Endothelial cell of umbilical vein (primary cell): ENCODE measurements at regions not wholly inside any gene's neighbourhood (a gene's known extent, or its start where the extent isn't known, plus 50 kb on each side); places are given as distances from the start of the nearest gene placed in this dataset.

ENCODE experiments used
- BruUV-seq: library from RNA; stranded (reverse); fragments of 400-500 nt; replicated peaks from 2 replicates; lab custom pipeline; 2021; lab: Mats Ljungman, UMichigan
- CTCF ChIA-PET: fragments of 300-600, 350-600 bp; sonication (Branson Sonifier 250); formaldehyde crosslinking; loops from one replicate; lab custom pipeline; 2021; ENCODE audit warnings: antibody characterized with exemption, inconsistent platforms; lab: Charles Lee
- POLR2A ChIA-PET: fragments of 300-600, 350-600 bp; sonication (Branson Sonifier 250); formaldehyde crosslinking; loops from one replicate; lab custom pipeline; 2021; ENCODE audit warnings: antibody characterized with exemption, inconsistent platforms; lab: Charles Lee
- DNase-seq: peaks from one replicate; pipeline ENCODE4 v3.0.0-alpha.2; 2011; ENCODE audit warnings: low read depth, low spot score
- FAIRE-seq: peaks from 2 replicates; lab custom pipeline; 2011; peaks lifted over from hg19 to GRCh38; lab: Jason Lieb, UNC
- H2AFZ ChIP-seq: 2 replicates; pipeline ENCODE4 v1.6.0; 2012; ENCODE audit warnings: low read depth, low read length, control low read depth, inconsistent platforms
- H3K27ac ChIP-seq: 2 replicates; pipeline ENCODE4 v1.5.1; 2011; ENCODE audit warnings: low read depth, mild to moderate bottlenecking, control low read depth, low read length, moderate library complexity; ENCODE audit not compliant: insufficient read depth
- H3K27me3 ChIP-seq, 2 experiments: 2 replicates each; pipeline versions ENCODE4 v1.6.0 to v1.6.1; 2011; ENCODE audit warnings: low read length in 2 of 2, mixed read lengths in 1 of 2; ENCODE audit not compliant: control insufficient read depth in 2 of 2, insufficient read depth in 2 of 2
- H3K36me3 ChIP-seq, 2 experiments: 2 replicates in 1 of 2; 3 replicates in 1 of 2; pipeline ENCODE4 v1.5.1; 2011; ENCODE audit warnings: low read length in 2 of 2, mild to moderate bottlenecking in 1 of 2, moderate library complexity in 1 of 2; ENCODE audit not compliant: control insufficient read depth in 2 of 2, insufficient read depth in 2 of 2; ENCODE audit errors: extremely low read depth in 1 of 2
- H3K4me1 ChIP-seq: 3 replicates; pipeline ENCODE4 v1.5.1; 2011; ENCODE audit warnings: mild to moderate bottlenecking, low read length; ENCODE audit not compliant: control insufficient read depth, insufficient read depth; ENCODE audit errors: extremely low read depth
- H3K4me2 ChIP-seq: 2 replicates; pipeline ENCODE4 v1.6.1; 2011; ENCODE audit warnings: low read length, control low read depth, mixed read lengths; ENCODE audit not compliant: insufficient read depth
- H3K4me3 ChIP-seq, 3 experiments: fragments of 200-600 bp in 1 of 3; sonication (generic), shearing (Covaris generic) in 1 of 3; replicated peaks in 1 of 3; 2 replicates each; pipeline ENCODE4 v1.5.1; 2011 to 2016; ENCODE audit warnings: control low read depth in 3 of 3, low read length in 3 of 3, mild to moderate bottlenecking in 2 of 3, inconsistent platforms in 1 of 3, low read depth in 1 of 3, moderate library complexity in 1 of 3; ENCODE audit not compliant: insufficient read depth in 1 of 3
- H3K79me2 ChIP-seq: 2 replicates; pipeline ENCODE4 v1.6.0; 2012; ENCODE audit warnings: low read length, inconsistent platforms; ENCODE audit not compliant: control insufficient read depth, insufficient read depth
- H3K9ac ChIP-seq: replicated peaks from 2 replicates; pipeline ENCODE3; 2011; ENCODE audit warnings: low read length, control low read depth; ENCODE audit not compliant: insufficient read depth; ENCODE audit errors: extremely low read depth
- H3K9me1 ChIP-seq: replicated peaks from 3 replicates; pipeline ENCODE4 v1.6.0; 2011; ENCODE audit warnings: mild to moderate bottlenecking, low read length; ENCODE audit not compliant: control insufficient read depth, insufficient read depth; ENCODE audit errors: extremely low read depth
- H3K9me3 ChIP-seq: replicated peaks from 2 replicates; pipeline ENCODE4 v1.5.1; 2012; ENCODE audit warnings: low read length, inconsistent platforms; ENCODE audit not compliant: control insufficient read depth, insufficient read depth
- H4K20me1 ChIP-seq: replicated peaks from 2 replicates; pipeline ENCODE3; 2011; ENCODE audit warnings: mild to moderate bottlenecking, low read length; ENCODE audit not compliant: control insufficient read depth, insufficient read depth; ENCODE audit errors: extremely low read depth
- CTCF ChIP-seq, 2 donors: IDR thresholded peaks; 1 replicate in 1 of 2; 2 replicates in 1 of 2; pipeline ENCODE4 v1.5.1; 2011; ENCODE audit warnings: low read length in 2 of 2, mild to moderate bottlenecking in 2 of 2, moderate library complexity in 2 of 2, control low read depth in 1 of 2, inconsistent platforms in 1 of 2, low read depth in 1 of 2; ENCODE audit not compliant: insufficient read depth in 1 of 2; ENCODE audit errors: extremely low read depth in 1 of 2
- EZH2 ChIP-seq: IDR thresholded peaks from 2 replicates; pipeline ENCODE4 v1.6.1; 2012; ENCODE audit warnings: borderline replicate concordance, low read depth, mild to moderate bottlenecking, moderate library complexity, low read length, inconsistent platforms; ENCODE audit not compliant: severe bottlenecking
- FOS ChIP-seq: IDR thresholded peaks from 2 replicates; pipeline ENCODE4 v1.6.1; 2011; ENCODE audit warnings: mild to moderate bottlenecking, low read length, moderate library complexity, borderline replicate concordance; ENCODE audit not compliant: insufficient read depth
- GATA2 ChIP-seq: IDR thresholded peaks from 2 replicates; pipeline ENCODE4 v1.7.0; 2011; ENCODE audit warnings: low read depth, mild to moderate bottlenecking, moderate library complexity, mixed read lengths, low read length; ENCODE audit not compliant: insufficient read length, insufficient read depth
- JUN ChIP-seq: IDR thresholded peaks from 2 replicates; pipeline ENCODE4 v1.6.1; 2011; ENCODE audit warnings: borderline replicate concordance, low read depth; ENCODE audit not compliant: insufficient read length, insufficient read depth
- MYC ChIP-seq: IDR thresholded peaks from one replicate; pipeline ENCODE4 v1.6.1; 2011; ENCODE audit warnings: mild to moderate bottlenecking, low read depth, low read length
- POLR2A ChIP-seq: IDR thresholded peaks from 2 replicates; pipeline ENCODE4 v1.6.1; 2012; ENCODE audit warnings: low read depth, mild to moderate bottlenecking, control low read depth, low read length
- POLR2AphosphoS5 ChIP-seq: IDR thresholded peaks from 2 replicates; pipeline ENCODE4 v1.6.1; 2012; ENCODE audit warnings: low read depth, mild to moderate bottlenecking, control low read depth, low read length, moderate library complexity; ENCODE audit not compliant: insufficient read depth
- dilution Hi-C: fragments of 300-500 bp; cut with MboI; formaldehyde crosslinking; loops from one replicate; pipeline ENCODE4 v1.15.0; 2019; ENCODE audit warnings: low sequenced_read_pairs; ENCODE audit not compliant: extremely low pct_ligation_motif_present
- intact Hi-C: fragments of 100-400 bp; cut with micrococcal nuclease; formaldehyde crosslinking; loops from one replicate; pipeline ENCODE4 v1.10.0; 2022
- TF ChIP-seq, protein P1 (sequence below): IDR thresholded peaks from 2 replicates; pipeline ENCODE4 v1.6.1; 2011; ENCODE audit not compliant: insufficient read depth, insufficient read length

DNA sequence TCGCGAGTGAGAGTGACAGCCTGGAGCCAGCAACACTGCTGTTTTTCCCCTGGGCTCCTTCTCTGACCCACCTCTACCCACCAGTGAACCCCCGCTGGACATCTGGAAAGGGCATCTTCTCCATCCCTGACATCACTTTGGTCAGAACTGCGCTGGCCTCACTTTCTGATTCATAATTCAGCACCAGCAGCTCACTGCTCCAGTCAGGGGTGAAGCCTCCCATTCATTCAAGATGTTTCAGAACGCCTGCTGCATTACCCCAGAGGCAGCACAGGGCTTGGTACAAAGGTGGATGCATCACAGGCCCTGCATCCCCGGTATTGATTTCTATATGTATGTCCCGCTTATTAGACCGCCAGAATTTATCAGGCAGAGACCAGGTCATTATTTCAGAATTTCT, 182.8 kb upstream of the TSHZ3 start:
- Histone ChIP-seq H3K4me3 (no peak overlapping the region), H3K9ac (no peak overlapping the region), H3K36me3 (no peaks in the 10 kb centered on the region), H2AFZ (no peak overlapping the region), H3K9me1 (no peaks in the 10 kb centered on the region), H3K4me2 (no peak overlapping the region), H3K27me3 (no peaks in the 10 kb centered on the region), H3K9me3 (peaks cover 6% of the 10 kb centered on the region), H3K79me2 (no peaks in the 10 kb centered on the region), H3K4me1 (no peaks in the 10 kb centered on the region), H4K20me1 (no peaks in the 10 kb centered on the region), H3K27ac (no peak overlapping the region)
- ChIA-PET POLR2A (no interaction called here), CTCF (no interaction called here)
- TF ChIP-seq POLR2A (no peak), FOS (no peak)
- TF ChIP-seq, protein P1, sequence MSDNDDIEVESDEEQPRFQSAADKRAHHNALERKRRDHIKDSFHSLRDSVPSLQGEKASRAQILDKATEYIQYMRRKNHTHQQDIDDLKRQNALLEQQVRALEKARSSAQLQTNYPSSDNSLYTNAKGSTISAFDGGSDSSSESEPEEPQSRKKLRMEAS = no peak
- no peak for DNase-seq
- BruUV-seq = no TSS peak
- FAIRE-seq = no peak
- intact Hi-C loops = no loop called here
- dilution Hi-C loops = no loop called here

GRCh38 chr19:31533114-31533513, 183.9 kb upstream of the TSHZ3 start:
- BruUV-seq = no TSS peak
- POLR2A ChIA-PET = no interaction called here
- H2AFZ ChIP-seq = no peak overlapping the region
- H3K9me3 ChIP-seq = peaks cover 10% of the 10 kb centered on the region
- no peak overlapping the region for H3K4me2 ChIP-seq
- intact Hi-C loops (no loop called here), dilution Hi-C loops (no loop called here)
- H3K27me3 ChIP-seq = no peaks in the 10 kb centered on the region
- no peaks in the 10 kb centered on the region for H4K20me1 ChIP-seq
- TF ChIP-seq JUN = no peak
- no peak for TF ChIP-seq CTCF (IDR thresholded peaks at IDR 0.05; ENCODE audit: extremely low read depth in 1 of 2, insufficient read depth in 1 of 2, low read depth in 1 of 2, low read length in 2 of 2)
- no peak for TF ChIP-seq POLR2A
- no peak for TF ChIP-seq FOS
- TF ChIP-seq, protein P1 = no peak
- TF ChIP-seq POLR2AphosphoS5 = no peak
- TF ChIP-seq GATA2 = no peak
- TF ChIP-seq MYC = no peak
- no peak for TF ChIP-seq EZH2
- no peaks in the 10 kb centered on the region for H3K9me1 ChIP-seq
- no peak for FAIRE-seq
- H3K79me2 ChIP-seq = no peaks in the 10 kb centered on the region
- H3K4me3 ChIP-seq = no peak overlapping the region
- CTCF ChIA-PET = no interaction called here
- H3K27ac ChIP-seq = no peak overlapping the region
- no peak for DNase-seq
- H3K36me3 ChIP-seq = no peaks in the 10 kb centered on the region
- H3K4me1 ChIP-seq = no peaks in the 10 kb centered on the region
- no peak overlapping the region for H3K9ac ChIP-seq
